GM12875 (cell line): ENCODE measurements at regions not wholly inside any gene's neighbourhood (a gene's known extent, or its start where the extent isn't known, plus 50 kb on each side); places are given as distances from the start of the nearest gene placed in this dataset.
A peak's percentile ranks its signal among the peaks of the same experiment; 100 is the strongest.

Experiments used
- H3K4me3 ChIP-seq: one replicate; pipeline ENCODE4 v1.5.1; 2011; ENCODE audit warnings: low read depth, low read length, control low read depth
- CTCF ChIP-seq: IDR thresholded peaks from 2 replicates; pipeline ENCODE4 v1.5.1; 2011; ENCODE audit warnings: low read depth, mild to moderate bottlenecking, control low read depth, inconsistent platforms, low read length, moderate library complexity, borderline replicate concordance; ENCODE audit not compliant: insufficient read depth

DNA sequence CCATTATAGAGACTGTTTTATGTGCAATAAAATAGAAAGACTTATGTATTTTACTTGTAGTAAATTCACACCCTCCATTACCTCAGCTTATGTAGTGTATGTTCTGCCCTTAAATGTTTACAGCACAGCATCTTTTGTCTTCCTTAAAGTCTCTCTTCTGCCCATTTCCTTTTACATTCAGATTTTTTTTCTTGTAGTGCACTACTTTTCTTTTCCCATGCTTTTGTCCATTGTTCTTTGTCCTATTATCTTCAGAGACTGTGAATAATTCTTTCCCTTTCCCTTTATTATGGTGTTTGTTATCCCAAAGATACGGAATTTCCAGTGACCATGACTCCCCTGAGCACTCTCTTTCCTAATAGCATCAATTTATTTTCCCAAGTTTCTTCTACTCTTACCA, 66.1 kb upstream of the TYRP1 start:
- TF ChIP-seq CTCF, result no peak

GRCh38 chr9:12628546-12628945, 64.6 kb upstream of the TYRP1 start:
- no peak for TF ChIP-seq CTCF
- H3K4me3 ChIP-seq, result no peak overlapping the region

More for the DNA sequence above, 66.1 kb upstream of the TYRP1 start:
- no peak overlapping the region for H3K4me3 ChIP-seq

DNA sequence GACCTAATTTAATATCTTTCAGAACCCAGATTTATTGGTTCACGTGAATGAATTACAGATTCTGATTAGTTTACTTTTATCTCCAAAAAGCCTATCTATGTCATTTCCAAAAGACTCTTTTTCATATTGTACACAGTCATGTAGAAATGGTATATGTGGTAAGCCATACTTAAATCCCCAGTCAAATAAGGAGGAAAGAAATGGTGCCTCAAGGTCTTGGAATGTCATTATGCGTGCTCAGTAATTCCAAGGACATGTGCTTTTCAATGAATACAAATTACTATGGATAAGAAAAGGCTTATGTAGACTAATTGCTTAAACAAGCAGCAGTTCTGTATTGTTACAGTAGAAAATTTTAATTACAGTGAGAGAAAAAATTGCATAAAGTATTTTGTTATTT, 64.1 kb upstream of the TYRP1 start:
- H3K4me3 ChIP-seq, result no peak overlapping the region
- no peak for TF ChIP-seq CTCF

GRCh38 chr9:12631866-12632265, 61.3 kb upstream of the TYRP1 start:
- no peak overlapping the region for H3K4me3 ChIP-seq
- no peak for TF ChIP-seq CTCF

DNA sequence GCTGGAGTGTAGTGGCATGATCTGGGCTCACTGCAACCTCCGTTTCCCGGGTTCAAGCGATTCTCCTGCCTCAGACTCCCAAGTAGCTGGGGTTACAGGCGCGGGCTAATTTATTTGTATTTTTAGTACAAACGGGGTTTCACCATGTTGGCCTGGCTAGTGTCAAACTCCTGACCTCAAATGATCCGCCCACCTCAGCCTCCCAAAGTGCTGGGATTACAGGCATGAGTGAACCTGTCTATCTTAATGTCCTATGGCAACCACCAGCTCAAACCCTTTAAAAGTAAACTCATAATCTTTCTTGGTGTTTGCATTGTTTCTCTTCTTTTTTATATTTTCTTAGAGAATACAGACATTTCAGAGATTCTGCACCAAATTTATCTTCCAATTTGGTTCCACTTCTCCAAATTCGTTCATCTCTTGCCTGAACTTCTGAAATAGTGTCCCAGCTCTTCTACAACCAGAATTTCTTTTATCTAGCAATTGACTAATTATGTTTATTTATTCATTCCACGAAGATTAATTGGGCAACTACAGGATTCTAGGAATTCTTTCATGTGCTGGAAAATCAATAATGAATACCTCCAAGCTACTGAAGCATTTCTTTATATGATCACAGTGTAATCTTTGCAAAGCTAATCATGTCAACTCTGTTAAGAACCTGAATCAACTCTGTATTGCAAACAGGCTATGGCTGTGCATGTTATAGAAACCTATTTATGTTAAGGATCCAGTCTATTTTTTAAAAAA, 60.0 kb upstream of the TYRP1 start:
- H3K4me3 ChIP-seq, result no peak overlapping the region
- no peak for TF ChIP-seq CTCF

DNA sequence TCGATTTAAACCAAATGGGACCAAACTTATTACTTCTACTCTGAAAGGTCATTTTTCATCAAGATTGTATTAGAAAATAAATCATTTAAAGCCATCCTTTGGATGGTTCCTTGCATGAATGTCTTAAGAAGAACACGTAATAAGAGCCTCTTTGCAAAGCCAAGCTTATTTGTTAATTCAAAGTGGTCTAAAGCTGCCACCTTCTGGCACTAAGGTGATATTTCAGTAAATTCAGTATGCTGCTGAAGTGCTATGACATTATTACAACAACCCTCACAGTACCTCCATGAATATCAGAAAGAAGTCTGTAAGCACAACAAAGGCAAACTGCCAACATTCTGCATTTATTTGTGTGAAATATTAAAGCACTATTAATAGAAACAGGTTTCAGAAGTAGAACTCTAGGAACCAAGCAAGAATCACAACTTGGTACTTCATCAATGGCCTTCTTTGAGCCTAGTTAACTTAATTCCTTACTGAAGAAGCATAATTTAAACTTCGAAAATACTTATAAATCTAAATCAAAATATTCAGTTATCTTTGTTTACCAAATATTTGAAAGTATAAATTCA, 53.1 kb upstream of the TYRP1 start:
- no peak overlapping the region for H3K4me3 ChIP-seq
- TF ChIP-seq CTCF, result peak; percentile 22; the same call in 1 of the 2 replicates
